Esophagus squamous epithelium (tissue), 5 donors: ENCODE measurements at regions not wholly inside any gene's neighbourhood (a gene's known extent, or its start where the extent isn't known, plus 50 kb on each side); places are given as distances from the start of the nearest gene placed in this dataset.

Source experiments
- DNase-seq: peaks from one replicate; lab custom pipeline; 2025; lab: John Stamatoyannopoulos, UW
- H3K27ac ChIP-seq, 4 donors: fragments of 200-600 bp; sonication (generic); one replicate each; pipeline ENCODE4 v1.5.1; 2016 to 2019; ENCODE audit warnings: mild to moderate bottlenecking in 1 of 4
- H3K27me3 ChIP-seq, 4 donors: fragments of 200-600 bp; sonication (generic); 1 replicate in 3 of 4; 2 replicates in 1 of 4; pipeline versions ENCODE4 v1.5.1 to v1.6.0; 2017 to 2021; ENCODE audit warnings: antibody characterized with exemption in 1 of 4
- H3K36me3 ChIP-seq, 3 donors: fragments of 200-600 bp; sonication (generic); one replicate each; pipeline ENCODE4 v1.5.1; 2016 to 2019
- H3K4me1 ChIP-seq, 3 donors: fragments of 200-600 bp; sonication (generic); one replicate each; pipeline ENCODE4 v1.5.1; 2017 to 2019
- H3K4me3 ChIP-seq, 4 donors: fragments of 200-600 bp; sonication (generic); 1 replicate in 3 of 4; 2 replicates in 1 of 4; pipeline ENCODE4 v1.5.1; 2016 to 2019; ENCODE audit warnings: mild to moderate bottlenecking in 2 of 4, moderate library complexity in 1 of 4
- H3K9me3 ChIP-seq, 3 donors: fragments of 200-600 bp; sonication (generic); one replicate each; pipeline ENCODE4 v1.5.1; 2016 to 2019
- CTCF ChIP-seq, 6 experiments: fragments of 450-650 bp in 4 of 6; fragments of 200-600 bp in 2 of 6; sonication (generic) in 2 of 6; IDR thresholded peaks; one replicate each; pipeline ENCODE4 v1.5.1; 2016 to 2019; ENCODE audit warnings: antibody characterized with exemption in 6 of 6, mild to moderate bottlenecking in 4 of 6, moderate library complexity in 4 of 6
- POLR2A ChIP-seq, 4 donors: fragments of 450-650 bp; IDR thresholded peaks; one replicate each; pipeline ENCODE4 v1.6.1; 2017; ENCODE audit warnings: antibody characterized with exemption in 4 of 4, mild to moderate bottlenecking in 4 of 4, moderate library complexity in 3 of 4
- WGBS, 2 donors: methylation state at CpG; one replicate each; pipeline ENCODE4 v1.1.5; 2018; 5-methylcytosine and 5-hydroxymethylcytosine counted together
- intact Hi-C: fragments of 100-400 bp; cut with DNase I; formaldehyde crosslinking; loops from one replicate; pipeline ENCODE4 v1.15.0; 2022
- donor health status: DM: yes; HTN: yes; CAD: no.

- H3K27ac ChIP-seq = no peak overlapping the region
- intact Hi-C loops = no loop called here
- TF ChIP-seq POLR2A (IDR thresholded peaks at IDR 0.05) (no peak), CTCF (IDR thresholded peaks at IDR 0.05) (no peak)
- no peaks in the 10 kb centered on the region for H3K36me3 ChIP-seq
- WGBS, 2 donors = 44 to 86% methylated on average over 1 of the region's 1 CpG
- H3K4me1 ChIP-seq = no peaks in the 10 kb centered on the region
- no peaks in the 10 kb centered on the region for H3K27me3 ChIP-seq
- DNase-seq = no peak
- H3K9me3 ChIP-seq = no peaks in the 10 kb centered on the region
- H3K4me3 ChIP-seq = no peak overlapping the region
These were observed 317.4 kb downstream of the PLOD2 start for GRCh38 chr3:145843561-145843960.

DNA sequence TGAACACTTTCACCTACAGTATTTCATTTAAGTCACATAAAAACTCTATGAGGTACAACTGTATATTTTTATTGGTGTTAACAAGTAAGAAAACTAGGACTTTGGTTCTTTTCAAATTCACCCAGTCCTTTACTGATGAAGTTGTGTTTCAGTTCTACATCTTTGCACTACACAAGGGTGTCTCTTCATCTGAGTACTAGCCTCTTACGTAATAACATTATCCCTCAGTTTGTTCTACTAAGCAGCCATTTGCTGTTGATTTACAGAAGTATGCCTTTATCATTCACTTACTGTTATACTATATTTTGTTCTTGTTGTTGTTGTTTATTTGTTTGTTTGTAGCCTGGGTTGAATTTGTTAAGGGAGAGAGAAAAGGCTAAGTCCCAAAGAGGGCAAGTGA, 311.9 kb downstream of the PLOD2 start:
- Histone ChIP-seq H3K4me3 (no peak overlapping the region), H3K9me3 (no peaks in the 10 kb centered on the region), H3K36me3 (no peaks in the 10 kb centered on the region), H3K4me1 (no peaks in the 10 kb centered on the region), H3K27me3 (no peaks in the 10 kb centered on the region), H3K27ac (no peak overlapping the region)
- DNase-seq = no peak
- TF ChIP-seq CTCF (IDR thresholded peaks at IDR 0.05) = no peak
- no peak for TF ChIP-seq POLR2A (IDR thresholded peaks at IDR 0.05)
- WGBS, 2 donors = 81 to 100% methylated on average over 1 of the region's 1 CpG
- intact Hi-C loops = no loop called here

GRCh38 chr3:145854499-145854898, 306.5 kb downstream of the PLOD2 start:
- no peaks in the 10 kb centered on the region for H3K4me1 ChIP-seq
- H3K27me3 ChIP-seq = no peaks in the 10 kb centered on the region
- intact Hi-C loops = no loop called here
- H3K27ac ChIP-seq = no peak overlapping the region
- DNase-seq = no peak
- H3K36me3 ChIP-seq = no peaks in the 10 kb centered on the region
- no peaks in the 10 kb centered on the region for H3K9me3 ChIP-seq
- 81 to 89% methylated on average over 2 of the region's 2 CpGs for WGBS, 2 donors
- no peak overlapping the region for H3K4me3 ChIP-seq
- no peak for TF ChIP-seq POLR2A (IDR thresholded peaks at IDR 0.05)
- TF ChIP-seq CTCF (IDR thresholded peaks at IDR 0.05) = no peak

GRCh38 chr3:145857956-145858355, 303.0 kb downstream of the PLOD2 start:
- 31 to 37% methylated on average over 1 of the region's 1 CpG for WGBS, 2 donors
- intact Hi-C loops = no loop called here
- Histone ChIP-seq H3K27ac (no peak overlapping the region), H3K27me3 (no peaks in the 10 kb centered on the region), H3K4me3 (no peak overlapping the region), H3K4me1 (no peaks in the 10 kb centered on the region), H3K9me3 (no peaks in the 10 kb centered on the region), H3K36me3 (no peaks in the 10 kb centered on the region)
- no peak for DNase-seq
- TF ChIP-seq CTCF (IDR thresholded peaks at IDR 0.05) = no peak
- TF ChIP-seq POLR2A (IDR thresholded peaks at IDR 0.05) = no peak

DNA sequence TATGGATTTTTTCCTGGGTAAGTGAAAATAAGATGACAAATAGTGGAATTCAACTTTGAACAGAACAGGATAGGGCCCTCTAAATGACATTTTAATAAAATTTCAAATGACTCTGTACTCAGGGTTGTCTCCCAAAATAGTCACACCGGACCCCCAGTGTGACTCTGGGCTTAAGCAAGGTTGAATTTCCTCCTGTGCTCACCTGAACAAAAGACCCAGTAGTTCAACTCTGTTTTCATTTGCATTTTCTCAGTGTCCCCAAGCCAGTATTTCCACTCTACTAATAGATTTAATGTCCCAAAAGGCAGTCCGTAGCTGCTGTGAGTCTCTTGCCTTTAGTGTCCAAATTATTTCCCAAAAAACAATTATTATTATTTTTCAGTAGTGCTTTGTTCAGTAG, 296.6 kb downstream of the PLOD2 start:
- H3K27ac ChIP-seq = no peak overlapping the region
- 66 to 94% methylated on average over 2 of the region's 2 CpGs for WGBS, 2 donors

More for the DNA sequence above, 296.6 kb downstream of the PLOD2 start:
- intact Hi-C loops = no loop called here
- Histone ChIP-seq H3K4me3 (no peak overlapping the region), H3K9me3 (no peaks in the 10 kb centered on the region), H3K36me3 (no peaks in the 10 kb centered on the region), H3K27me3 (no peaks in the 10 kb centered on the region), H3K4me1 (no peaks in the 10 kb centered on the region)
- DNase-seq = no peak
- no peak for TF ChIP-seq CTCF (IDR thresholded peaks at IDR 0.05)
- TF ChIP-seq POLR2A (IDR thresholded peaks at IDR 0.05) = no peak
